HepG2 (cell line): ENCODE measurements at regions not wholly inside any gene's neighbourhood (a gene's known extent, or its start where the extent isn't known, plus 50 kb on each side); places are given as distances from the start of the nearest gene placed in this dataset.

Experiments
- ATAC-seq: fragments of 200-7000 bp; cut with Tn5 transposase; 3 replicates; pipeline ENCODE4 v1.9.1; 2020; ENCODE audit warnings: mild to moderate bottlenecking, moderate library complexity
- BruUV-seq: library from RNA; stranded (reverse); fragments of 400-500 nt; replicated peaks from 2 replicates; lab custom pipeline; 2021; lab: Mats Ljungman, UMichigan
- CTCF ChIA-PET: fragments of 300-600 bp; formaldehyde crosslinking; extraction: SDS; loops from one replicate; lab custom pipeline; 2021; ENCODE audit warnings: low total read pairs, inconsistent platforms, low intra/inter-chr PET ratio; lab: Yijun Ruan, JAX
- POLR2A ChIA-PET: fragments of 350-600 bp; sonication (Branson Sonifier 250); formaldehyde crosslinking; loops from one replicate; lab custom pipeline; 2020; ENCODE audit warnings: antibody characterized with exemption, inconsistent platforms; lab: Yijun Ruan, JAX
- DNase-seq: peaks from one replicate; pipeline ENCODE4 v3.0.0-alpha.2; 2015; ENCODE audit warnings: low spot score
- FAIRE-seq: peaks from 3 replicates; lab custom pipeline; 2011; peaks lifted over from hg19 to GRCh38; lab: Jason Lieb, UNC
- H2AFZ ChIP-seq: one replicate; pipeline ENCODE4 v1.6.1; 2011; ENCODE audit warnings: low read length, inconsistent platforms
- H3K27ac ChIP-seq: fragments of 300-600 bp; 3 replicates; pipeline ENCODE4 v1.8.0; 2011; ENCODE audit warnings: mixed run types, mild to moderate bottlenecking, mixed read lengths, low read length, inconsistent platforms; ENCODE audit not compliant: insufficient read depth; ENCODE audit errors: extremely low read length
- H3K27me3 ChIP-seq, 2 experiments: fragments of 200-600 bp in 1 of 2; 2 replicates in 1 of 2; 3 replicates in 1 of 2; pipeline versions ENCODE4 v1.6.0 to v1.8.0; 2011; ENCODE audit warnings: low read length in 2 of 2, mild to moderate bottlenecking in 2 of 2, moderate library complexity in 2 of 2, inconsistent platforms in 1 of 2; ENCODE audit not compliant: insufficient read depth in 2 of 2, control insufficient read depth in 1 of 2
- H3K36me3 ChIP-seq, 2 experiments: fragments of 200-600 bp in 1 of 2; replicated peaks in 1 of 2; 2 replicates in 1 of 2; 3 replicates in 1 of 2; pipeline versions ENCODE4 v1.5.1 to v1.8.0; 2011; ENCODE audit warnings: low read length in 2 of 2, inconsistent platforms in 1 of 2; ENCODE audit not compliant: insufficient read depth in 2 of 2, control insufficient read depth in 1 of 2
- H3K4me1 ChIP-seq: 2 replicates; pipeline ENCODE4 v1.5.1; 2012; ENCODE audit warnings: low read length, inconsistent platforms; ENCODE audit not compliant: insufficient read depth
- H3K4me2 ChIP-seq: 2 replicates; pipeline ENCODE4 v1.6.0; 2011; ENCODE audit warnings: low read depth, low read length, inconsistent platforms
- H3K4me3 ChIP-seq, 3 experiments: fragments of 200-600 bp in 1 of 3; sonication (generic), shearing (Covaris generic) in 1 of 3; replicated peaks in 1 of 3; 2 replicates each; pipeline ENCODE4 v1.5.1; 2011 to 2016; ENCODE audit warnings: low read length in 3 of 3, inconsistent platforms in 2 of 3, low read depth in 2 of 3, mild to moderate bottlenecking in 2 of 3, control low read depth in 1 of 3, mixed read lengths in 1 of 3; ENCODE audit not compliant: insufficient read depth in 1 of 3
- H3K79me2 ChIP-seq: one replicate; pipeline ENCODE4 v1.6.1; 2011; ENCODE audit warnings: low read length, inconsistent platforms; ENCODE audit not compliant: insufficient read depth
- H3K9ac ChIP-seq: 2 replicates; pipeline ENCODE4 v1.6.0; 2011; ENCODE audit warnings: mild to moderate bottlenecking, low read depth, low read length, inconsistent platforms; ENCODE audit not compliant: insufficient read depth
- H3K9me3 ChIP-seq: 2 replicates; pipeline ENCODE4 v1.5.1; 2012; ENCODE audit warnings: mild to moderate bottlenecking, low read length
- H4K20me1 ChIP-seq: 2 replicates; pipeline ENCODE4 v1.6.0; 2011; ENCODE audit warnings: inconsistent platforms, mild to moderate bottlenecking, low read length, moderate library complexity; ENCODE audit not compliant: insufficient read depth
- EED ChIP-seq: sonication (generic); formaldehyde crosslinking; IDR thresholded peaks from 2 replicates; pipeline ENCODE4 v1.5.0; 2020; ENCODE audit warnings: mild to moderate bottlenecking, missing genetic modification reagents
- HOXA7 ChIP-seq: sonication (generic); formaldehyde crosslinking; IDR thresholded peaks from 2 replicates; pipeline ENCODE4 v1.8.1; 2022; ENCODE audit warnings: mild to moderate bottlenecking, missing genetic modification reagents, moderate library complexity
- MAZ ChIP-seq, 2 experiments: sonication (generic) in 1 of 2; formaldehyde crosslinking in 1 of 2; IDR thresholded peaks; 2 replicates each; pipeline versions ENCODE4 v1.5.0 to v1.6.1; 2012 to 2020; ENCODE audit warnings: low read depth in 2 of 2, mild to moderate bottlenecking in 2 of 2, borderline replicate concordance in 1 of 2, improper control_type of control experiment in 1 of 2, low read length in 1 of 2, missing genetic modification reagents in 1 of 2, moderate library complexity in 1 of 2
- NR2F2 ChIP-seq: IDR thresholded peaks from 2 replicates; pipeline ENCODE4 v1.6.1; 2012; ENCODE audit warnings: low read depth, inconsistent platforms, borderline replicate concordance
- PRPF4 ChIP-seq: fragments of 200-400 bp; formaldehyde crosslinking; IDR thresholded peaks from 2 replicates; pipeline ENCODE4 v1.6.1; 2016; ENCODE audit warnings: low read length, low read depth; ENCODE audit not compliant: poor library complexity, severe bottlenecking
- SETDB1 ChIP-seq: sonication (generic); formaldehyde crosslinking; IDR thresholded peaks from 2 replicates; pipeline ENCODE4 v1.5.1; 2020; ENCODE audit warnings: missing genetic modification reagents, mild to moderate bottlenecking, borderline replicate concordance
- SMARCE1 ChIP-seq: fragments of 450-650 bp; IDR thresholded peaks from 2 replicates; pipeline ENCODE4 v1.6.1; 2017; ENCODE audit warnings: borderline replicate concordance
- STAT5B ChIP-seq: sonication (generic); formaldehyde crosslinking; IDR thresholded peaks from 2 replicates; pipeline ENCODE4 v1.4.0; 2020; ENCODE audit warnings: missing genetic modification reagents
- TCF7L2 ChIP-seq: IDR thresholded peaks from 2 replicates; pipeline ENCODE4 v1.6.1; 2011; ENCODE audit warnings: mild to moderate bottlenecking, low read depth, low read length, moderate library complexity
- ZNF230 ChIP-seq: sonication (generic); formaldehyde crosslinking; IDR thresholded peaks from 2 replicates; pipeline ENCODE4 v1.4.0; 2020; ENCODE audit warnings: mild to moderate bottlenecking, missing genetic modification reagents
- ZNF496 ChIP-seq: sonication (generic); formaldehyde crosslinking; IDR thresholded peaks from 2 replicates; pipeline ENCODE4 v1.8.1; 2023; ENCODE audit warnings: mild to moderate bottlenecking, moderate library complexity, missing genetic modification reagents; ENCODE audit not compliant: insufficient replicate concordance
- ZNF652 ChIP-seq: IDR thresholded peaks from 2 replicates; pipeline ENCODE4 v1.6.1; 2016; ENCODE audit warnings: low read depth, borderline replicate concordance
- WGBS: methylation state at CpG from one replicate; pipeline ENCODE4 v1.1.6; 2017; ENCODE audit warnings: low lambda C conversion rate; 5-methylcytosine and 5-hydroxymethylcytosine counted together
- in situ Hi-C: cut with HindIII; loops from 2 replicates; pipeline ENCODE4 v1.10.0; 2017; ENCODE audit warnings: low pct_unique_long_range_greater_than_20kb; ENCODE audit not compliant: extremely low pct_ligation_motif_present
- intact Hi-C: fragments of 100-400 bp; cut with micrococcal nuclease; formaldehyde crosslinking; loops from one replicate; pipeline ENCODE4 v1.10.0; 2022; ENCODE audit not compliant: unreplicated experiment
- TF ChIP-seq, protein P1 (sequence below): sonication (generic); formaldehyde crosslinking; IDR thresholded peaks from 2 replicates; pipeline ENCODE4 v1.8.0; 2022; ENCODE audit warnings: mild to moderate bottlenecking, missing genetic modification reagents, moderate library complexity
- TF ChIP-seq, protein P2 (sequence below): sonication (generic); formaldehyde crosslinking; IDR thresholded peaks from 2 replicates; pipeline ENCODE4 v1.4.0; 2020; ENCODE audit warnings: missing genetic modification reagents
- TF ChIP-seq, protein P3 (sequence below): sonication (generic); formaldehyde crosslinking; IDR thresholded peaks from 2 replicates; pipeline ENCODE4 v1.5.0; 2020; ENCODE audit warnings: mild to moderate bottlenecking, missing genetic modification reagents
- TF ChIP-seq, protein P4 (sequence below): sonication (generic); formaldehyde crosslinking; IDR thresholded peaks from 2 replicates; pipeline ENCODE4 v1.5.0; 2020; ENCODE audit warnings: missing genetic modification reagents

DNA sequence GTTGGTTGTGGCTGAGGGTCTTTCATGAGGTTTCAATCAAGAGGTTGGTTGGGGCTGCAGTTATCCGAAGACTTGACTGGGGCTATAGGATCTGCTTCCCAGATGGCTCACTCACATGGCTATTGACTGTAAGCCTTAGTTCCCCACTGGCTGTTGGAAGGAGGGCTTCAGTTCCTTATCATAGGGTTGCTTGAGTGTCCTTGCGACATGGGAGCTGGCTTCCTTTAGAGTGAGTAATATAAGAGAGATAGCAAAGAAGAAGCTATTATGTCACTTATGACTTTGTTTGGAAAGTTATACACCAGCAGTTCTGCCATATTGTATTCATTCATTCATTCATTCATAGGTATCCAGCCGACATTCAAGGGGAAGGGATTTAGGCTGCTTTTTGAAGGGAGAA lies 121.4 kb upstream of the WSCD1 start:
- no peak for ATAC-seq
- in situ Hi-C loops: no loop called here
- Histone ChIP-seq H3K4me3 (no peak overlapping the region), H3K9me3 (no peaks in the 10 kb centered on the region), H3K9ac (no peak overlapping the region), H3K4me2 (no peak overlapping the region), H3K4me1 (no peaks in the 10 kb centered on the region), H3K27ac (no peak overlapping the region), H4K20me1 (no peaks in the 10 kb centered on the region), H3K27me3 (no peaks in the 10 kb centered on the region; a peak in 1 of 5 replicates), H3K79me2 (no peaks in the 10 kb centered on the region), H2AFZ (no peak overlapping the region), H3K36me3 (no peaks in the 10 kb centered on the region)
- DNase-seq: no peak
- ChIA-PET CTCF (no interaction called here), POLR2A (no interaction called here)
- intact Hi-C loops: no loop called here
- no peak for TF ChIP-seq MAZ (IDR thresholded peaks at IDR 0.05; ENCODE audit: borderline replicate concordance, low read depth, low read length)
- no peak for TF ChIP-seq MAZ (CRISPR knock-in tag; IDR thresholded peaks at IDR 0.05; ENCODE audit: low read depth)
- TF ChIP-seq SETDB1 (CRISPR knock-in tag): no peak
- no peak for TF ChIP-seq HOXA7
- TF ChIP-seq, protein P1, sequence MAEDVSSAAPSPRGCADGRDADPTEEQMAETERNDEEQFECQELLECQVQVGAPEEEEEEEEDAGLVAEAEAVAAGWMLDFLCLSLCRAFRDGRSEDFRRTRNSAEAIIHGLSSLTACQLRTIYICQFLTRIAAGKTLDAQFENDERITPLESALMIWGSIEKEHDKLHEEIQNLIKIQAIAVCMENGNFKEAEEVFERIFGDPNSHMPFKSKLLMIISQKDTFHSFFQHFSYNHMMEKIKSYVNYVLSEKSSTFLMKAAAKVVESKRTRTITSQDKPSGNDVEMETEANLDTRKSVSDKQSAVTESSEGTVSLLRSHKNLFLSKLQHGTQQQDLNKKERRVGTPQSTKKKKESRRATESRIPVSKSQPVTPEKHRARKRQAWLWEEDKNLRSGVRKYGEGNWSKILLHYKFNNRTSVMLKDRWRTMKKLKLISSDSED (CRISPR knock-in tag): no peak
- TF ChIP-seq TCF7L2: no peak
- no peak for TF ChIP-seq ZNF496
- TF ChIP-seq ZNF652: no peak
- TF ChIP-seq, protein P2, sequence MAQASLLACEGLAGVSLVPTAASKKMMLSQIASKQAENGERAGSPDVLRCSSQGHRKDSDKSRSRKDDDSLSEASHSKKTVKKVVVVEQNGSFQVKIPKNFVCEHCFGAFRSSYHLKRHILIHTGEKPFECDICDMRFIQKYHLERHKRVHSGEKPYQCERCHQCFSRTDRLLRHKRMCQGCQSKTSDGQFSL: no peak
- TF ChIP-seq, protein P3, sequence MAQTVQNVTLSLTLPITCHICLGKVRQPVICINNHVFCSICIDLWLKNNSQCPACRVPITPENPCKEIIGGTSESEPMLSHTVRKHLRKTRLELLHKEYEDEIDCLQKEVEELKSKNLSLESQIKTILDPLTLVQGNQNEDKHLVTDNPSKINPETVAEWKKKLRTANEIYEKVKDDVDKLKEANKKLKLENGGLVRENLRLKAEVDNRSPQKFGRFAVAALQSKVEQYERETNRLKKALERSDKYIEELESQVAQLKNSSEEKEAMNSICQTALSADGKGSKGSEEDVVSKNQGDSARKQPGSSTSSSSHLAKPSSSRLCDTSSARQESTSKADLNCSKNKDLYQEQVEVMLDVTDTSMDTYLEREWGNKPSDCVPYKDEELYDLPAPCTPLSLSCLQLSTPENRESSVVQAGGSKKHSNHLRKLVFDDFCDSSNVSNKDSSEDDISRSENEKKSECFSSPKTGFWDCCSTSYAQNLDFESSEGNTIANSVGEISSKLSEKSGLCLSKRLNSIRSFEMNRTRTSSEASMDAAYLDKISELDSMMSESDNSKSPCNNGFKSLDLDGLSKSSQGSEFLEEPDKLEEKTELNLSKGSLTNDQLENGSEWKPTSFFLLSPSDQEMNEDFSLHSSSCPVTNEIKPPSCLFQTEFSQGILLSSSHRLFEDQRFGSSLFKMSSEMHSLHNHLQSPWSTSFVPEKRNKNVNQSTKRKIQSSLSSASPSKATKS (CRISPR knock-in tag): no peak
- TF ChIP-seq STAT5B (CRISPR knock-in tag): no peak
- TF ChIP-seq, protein P4, sequence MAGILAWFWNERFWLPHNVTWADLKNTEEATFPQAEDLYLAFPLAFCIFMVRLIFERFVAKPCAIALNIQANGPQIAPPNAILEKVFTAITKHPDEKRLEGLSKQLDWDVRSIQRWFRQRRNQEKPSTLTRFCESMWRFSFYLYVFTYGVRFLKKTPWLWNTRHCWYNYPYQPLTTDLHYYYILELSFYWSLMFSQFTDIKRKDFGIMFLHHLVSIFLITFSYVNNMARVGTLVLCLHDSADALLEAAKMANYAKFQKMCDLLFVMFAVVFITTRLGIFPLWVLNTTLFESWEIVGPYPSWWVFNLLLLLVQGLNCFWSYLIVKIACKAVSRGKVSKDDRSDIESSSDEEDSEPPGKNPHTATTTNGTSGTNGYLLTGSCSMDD (CRISPR knock-in tag): no peak
- TF ChIP-seq NR2F2: no peak
- TF ChIP-seq SMARCE1: no peak
- no peak for TF ChIP-seq ZNF230 (CRISPR knock-in tag)
- no peak for TF ChIP-seq PRPF4
- no peak for TF ChIP-seq EED (CRISPR knock-in tag)
- 17% methylated on average over 3 of the region's 3 CpGs for WGBS
- no TSS peak for BruUV-seq
- no peak for FAIRE-seq
